SK-N-SH treated with all-trans-retinoic acid at 6 μM for 48 hours (cell line): ENCODE measurements at regions not wholly inside any gene's neighbourhood (a gene's known extent, or its start where the extent isn't known, plus 50 kb on each side); places are given as distances from the start of the nearest gene placed in this dataset.

Experiments
- ARNTL ChIP-seq: fragments of 450-650 bp; formaldehyde crosslinking; IDR thresholded peaks from 2 replicates; pipeline ENCODE4 v1.5.0; 2020; ENCODE audit warnings: low read depth, mild to moderate bottlenecking, moderate library complexity, borderline replicate concordance
- OSR1 ChIP-seq: fragments of 250-450 bp; sonication (Bioruptor Pico); IDR thresholded peaks from 2 replicates; pipeline ENCODE4 v1.8.0; 2022; ENCODE audit warnings: moderate library complexity, mild to moderate bottlenecking, inconsistent platforms
- POU6F1 ChIP-seq: fragments of 250-450 bp; sonication (Bioruptor Pico); IDR thresholded peaks from 2 replicates; pipeline ENCODE4 v1.8.0; 2021; ENCODE audit warnings: low read depth, mild to moderate bottlenecking, moderate library complexity, borderline replicate concordance
- RARB ChIP-seq: fragments of 250-450 bp; sonication (Bioruptor Pico); IDR thresholded peaks from 2 replicates; pipeline ENCODE4 v1.8.0; 2021; ENCODE audit warnings: mild to moderate bottlenecking, moderate library complexity
- SNAI2 ChIP-seq: fragments of 250-450 bp; sonication (Bioruptor Pico); IDR thresholded peaks from 2 replicates; pipeline ENCODE4 v1.5.0; 2020; ENCODE audit warnings: mild to moderate bottlenecking, moderate library complexity
- TCF4 ChIP-seq: fragments of 250-450 bp; sonication (Bioruptor Pico); IDR thresholded peaks from 2 replicates; pipeline ENCODE4 v1.8.0; 2021; ENCODE audit warnings: mild to moderate bottlenecking, moderate library complexity, borderline replicate concordance
- ZFP3 ChIP-seq: fragments of 250-450 bp; sonication (Bioruptor Pico); IDR thresholded peaks from 2 replicates; pipeline ENCODE4 v1.5.0; 2020; ENCODE audit warnings: mild to moderate bottlenecking, moderate library complexity
- ZFP30 ChIP-seq: fragments of 450-650 bp; formaldehyde crosslinking; IDR thresholded peaks from 2 replicates; pipeline ENCODE4 v1.5.0; 2022; ENCODE audit warnings: mild to moderate bottlenecking, moderate library complexity
- ZNF70 ChIP-seq: fragments of 450-650 bp; formaldehyde crosslinking; IDR thresholded peaks from 2 replicates; pipeline ENCODE4 v1.5.0; 2020; ENCODE audit warnings: mild to moderate bottlenecking, moderate library complexity
- TF ChIP-seq, protein P1 (sequence below): fragments of 250-450 bp; sonication (Bioruptor Pico); IDR thresholded peaks from 2 replicates; pipeline ENCODE4 v1.8.0; 2020; ENCODE audit warnings: mild to moderate bottlenecking, moderate library complexity, borderline replicate concordance
- TF ChIP-seq, protein P2 (sequence below): fragments of 250-450 bp; sonication (Bioruptor Pico); IDR thresholded peaks from 2 replicates; pipeline ENCODE4 v1.5.1; 2021; ENCODE audit warnings: mild to moderate bottlenecking, moderate library complexity

DNA sequence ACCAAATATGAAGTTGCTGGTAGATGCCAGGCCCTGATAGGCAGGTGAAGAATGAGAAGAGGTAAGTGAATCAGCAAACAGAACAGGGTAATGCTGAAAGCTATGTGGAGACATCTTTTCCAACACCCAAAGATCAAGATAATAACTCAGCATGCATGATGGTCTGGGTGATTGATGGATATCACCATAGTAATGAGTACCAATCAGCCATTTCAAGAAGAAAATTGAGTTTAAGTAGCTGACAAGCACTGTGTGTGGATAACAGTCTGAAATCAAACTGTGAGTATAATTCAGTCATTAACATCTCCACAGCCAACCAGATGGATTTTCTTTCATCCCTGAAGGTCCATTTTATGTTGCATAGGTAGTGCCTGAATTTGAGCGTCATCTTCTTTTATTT is 289.6 kb upstream of the SMIM31 start:
- TF ChIP-seq TCF4 (CRISPR knock-in tag) (no peak), ZFP30 (CRISPR knock-in tag) (no peak), ZNF70 (CRISPR knock-in tag) (no peak), POU6F1 (CRISPR knock-in tag) (no peak), SNAI2 (no peak), ZFP3 (CRISPR knock-in tag) (no peak), RARB (CRISPR knock-in tag) (no peak), ARNTL (CRISPR knock-in tag) (no peak), OSR1 (no peak)
- TF ChIP-seq, protein P1, sequence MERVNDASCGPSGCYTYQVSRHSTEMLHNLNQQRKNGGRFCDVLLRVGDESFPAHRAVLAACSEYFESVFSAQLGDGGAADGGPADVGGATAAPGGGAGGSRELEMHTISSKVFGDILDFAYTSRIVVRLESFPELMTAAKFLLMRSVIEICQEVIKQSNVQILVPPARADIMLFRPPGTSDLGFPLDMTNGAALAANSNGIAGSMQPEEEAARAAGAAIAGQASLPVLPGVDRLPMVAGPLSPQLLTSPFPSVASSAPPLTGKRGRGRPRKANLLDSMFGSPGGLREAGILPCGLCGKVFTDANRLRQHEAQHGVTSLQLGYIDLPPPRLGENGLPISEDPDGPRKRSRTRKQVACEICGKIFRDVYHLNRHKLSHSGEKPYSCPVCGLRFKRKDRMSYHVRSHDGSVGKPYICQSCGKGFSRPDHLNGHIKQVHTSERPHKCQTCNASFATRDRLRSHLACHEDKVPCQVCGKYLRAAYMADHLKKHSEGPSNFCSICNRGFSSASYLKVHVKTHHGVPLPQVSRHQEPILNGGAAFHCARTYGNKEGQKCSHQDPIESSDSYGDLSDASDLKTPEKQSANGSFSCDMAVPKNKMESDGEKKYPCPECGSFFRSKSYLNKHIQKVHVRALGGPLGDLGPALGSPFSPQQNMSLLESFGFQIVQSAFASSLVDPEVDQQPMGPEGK (CRISPR knock-in tag), result no peak
- TF ChIP-seq, protein P2, sequence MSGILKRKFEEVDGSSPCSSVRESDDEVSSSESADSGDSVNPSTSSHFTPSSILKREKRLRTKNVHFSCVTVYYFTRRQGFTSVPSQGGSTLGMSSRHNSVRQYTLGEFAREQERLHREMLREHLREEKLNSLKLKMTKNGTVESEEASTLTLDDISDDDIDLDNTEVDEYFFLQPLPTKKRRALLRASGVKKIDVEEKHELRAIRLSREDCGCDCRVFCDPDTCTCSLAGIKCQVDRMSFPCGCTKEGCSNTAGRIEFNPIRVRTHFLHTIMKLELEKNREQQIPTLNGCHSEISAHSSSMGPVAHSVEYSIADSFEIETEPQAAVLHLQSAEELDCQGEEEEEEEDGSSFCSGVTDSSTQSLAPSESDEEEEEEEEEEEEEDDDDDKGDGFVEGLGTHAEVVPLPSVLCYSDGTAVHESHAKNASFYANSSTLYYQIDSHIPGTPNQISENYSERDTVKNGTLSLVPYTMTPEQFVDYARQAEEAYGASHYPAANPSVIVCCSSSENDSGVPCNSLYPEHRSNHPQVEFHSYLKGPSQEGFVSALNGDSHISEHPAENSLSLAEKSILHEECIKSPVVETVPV (CRISPR knock-in tag), result no peak
